OCI-LY3 (cell line): ENCODE measurements at regions not wholly inside any gene's neighbourhood (a gene's known extent, or its start where the extent isn't known, plus 50 kb on each side); places are given as distances from the start of the nearest gene placed in this dataset.

Source experiments
- H2AFZ ChIP-seq: fragments of 200-600, 300-600 bp; shearing (Covaris generic); 2 replicates; pipeline ENCODE4 v1.6.0; 2014; ENCODE audit warnings: antibody characterized with exemption, low read depth, low read length
- H3K27ac ChIP-seq: fragments of 200-600, 300-600 bp; sonication (generic); 2 replicates; pipeline ENCODE4 v1.5.1; 2014; ENCODE audit warnings: mild to moderate bottlenecking, low read length, moderate library complexity, mixed read lengths
- H3K27me3 ChIP-seq: fragments of 200-600, 300-600 bp; sonication (generic); 2 replicates; pipeline ENCODE4 v1.6.1; 2014; ENCODE audit warnings: low read depth, low read length, mixed read lengths
- H3K36me3 ChIP-seq: fragments of 200-600, 300-600 bp; sonication (generic); replicated peaks from 2 replicates; pipeline ENCODE3; 2014; ENCODE audit warnings: low read depth, low read length, mixed read lengths
- H3K4me1 ChIP-seq: fragments of 300-600, 200-600 bp; sonication (generic); 2 replicates; pipeline ENCODE4 v1.6.1; 2014; ENCODE audit warnings: low read length, mixed read lengths
- H3K4me2 ChIP-seq: fragments of 200-600, 300-600 bp; sonication (generic); 2 replicates; pipeline ENCODE4 v1.6.1; 2014; ENCODE audit warnings: low read length, mixed read lengths
- H3K4me3 ChIP-seq: fragments of 300-600, 200-600 bp; sonication (generic); 2 replicates; pipeline ENCODE4 v1.5.1; 2014; ENCODE audit warnings: antibody characterized with exemption, mild to moderate bottlenecking, low read length, moderate library complexity
- H3K79me2 ChIP-seq: fragments of 300-600, 200-600 bp; shearing (Covaris generic); 2 replicates; pipeline ENCODE4 v1.6.1; 2014; ENCODE audit warnings: mild to moderate bottlenecking, low read length, mixed read lengths
- H3K9ac ChIP-seq: fragments of 300-600, 200-600 bp; shearing (Covaris generic); 2 replicates; pipeline ENCODE4 v1.6.0; 2014; ENCODE audit warnings: mild to moderate bottlenecking, low read length, moderate library complexity
- H3K9me3 ChIP-seq: fragments of 200-600, 300-600 bp; shearing (Covaris generic); 2 replicates; pipeline ENCODE4 v1.6.1; 2014; ENCODE audit warnings: low read length, mixed read lengths; ENCODE audit not compliant: insufficient read depth
- H4K20me1 ChIP-seq: fragments of 200-600, 300-600 bp; sonication (generic); 2 replicates; pipeline ENCODE4 v1.6.1; 2016; ENCODE audit warnings: low read length, mixed read lengths; ENCODE audit not compliant: insufficient read depth
- EZH2phosphoT487 ChIP-seq: fragments of 200-600 bp; shearing (Covaris generic); IDR thresholded peaks from 2 replicates; pipeline ENCODE4 v1.6.1; 2018; ENCODE audit warnings: antibody characterized with exemption, mixed run types, low read depth
- TF ChIP-seq, protein P1 (sequence below): fragments of 200-600, 300-600 bp; sonication (generic); IDR thresholded peaks from 2 replicates; pipeline ENCODE4 v1.5.1; 2014; ENCODE audit warnings: antibody characterized with exemption, low read length, low read depth

DNA sequence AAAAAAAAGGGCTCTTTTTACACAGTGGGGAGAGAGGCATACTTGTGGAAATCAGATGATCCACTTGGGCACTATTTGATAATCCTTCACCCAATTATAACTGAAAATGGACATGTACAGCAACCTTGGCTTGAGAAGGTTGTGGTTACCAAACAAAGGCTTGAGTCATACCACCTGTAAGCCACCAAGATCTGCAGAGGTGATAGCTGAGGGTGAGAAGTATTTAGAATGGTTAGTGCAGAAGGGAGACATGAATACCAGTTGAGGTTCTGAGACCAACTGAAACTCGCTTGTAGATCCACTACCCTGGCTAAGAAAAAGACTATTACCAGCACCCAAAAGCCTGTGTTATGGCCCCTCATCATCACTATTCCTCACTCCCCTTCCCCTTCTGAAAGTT lies 614.0 kb downstream of the STIM2 start:
- no peak overlapping the region for H2AFZ ChIP-seq
- no peaks in the 10 kb centered on the region for H3K27me3 ChIP-seq
- H3K4me1 ChIP-seq: no peaks in the 10 kb centered on the region
- H3K9me3 ChIP-seq: no peaks in the 10 kb centered on the region
- H3K79me2 ChIP-seq: no peaks in the 10 kb centered on the region
- no peak for TF ChIP-seq EZH2phosphoT487
- TF ChIP-seq, protein P1, sequence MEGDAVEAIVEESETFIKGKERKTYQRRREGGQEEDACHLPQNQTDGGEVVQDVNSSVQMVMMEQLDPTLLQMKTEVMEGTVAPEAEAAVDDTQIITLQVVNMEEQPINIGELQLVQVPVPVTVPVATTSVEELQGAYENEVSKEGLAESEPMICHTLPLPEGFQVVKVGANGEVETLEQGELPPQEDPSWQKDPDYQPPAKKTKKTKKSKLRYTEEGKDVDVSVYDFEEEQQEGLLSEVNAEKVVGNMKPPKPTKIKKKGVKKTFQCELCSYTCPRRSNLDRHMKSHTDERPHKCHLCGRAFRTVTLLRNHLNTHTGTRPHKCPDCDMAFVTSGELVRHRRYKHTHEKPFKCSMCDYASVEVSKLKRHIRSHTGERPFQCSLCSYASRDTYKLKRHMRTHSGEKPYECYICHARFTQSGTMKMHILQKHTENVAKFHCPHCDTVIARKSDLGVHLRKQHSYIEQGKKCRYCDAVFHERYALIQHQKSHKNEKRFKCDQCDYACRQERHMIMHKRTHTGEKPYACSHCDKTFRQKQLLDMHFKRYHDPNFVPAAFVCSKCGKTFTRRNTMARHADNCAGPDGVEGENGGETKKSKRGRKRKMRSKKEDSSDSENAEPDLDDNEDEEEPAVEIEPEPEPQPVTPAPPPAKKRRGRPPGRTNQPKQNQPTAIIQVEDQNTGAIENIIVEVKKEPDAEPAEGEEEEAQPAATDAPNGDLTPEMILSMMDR: no peak
- H3K4me2 ChIP-seq: no peak overlapping the region
- H3K27ac ChIP-seq: no peak overlapping the region
- no peak overlapping the region for H3K4me3 ChIP-seq
- H3K9ac ChIP-seq: no peak overlapping the region
- no peaks in the 10 kb centered on the region for H3K36me3 ChIP-seq
- H4K20me1 ChIP-seq: no peaks in the 10 kb centered on the region

DNA sequence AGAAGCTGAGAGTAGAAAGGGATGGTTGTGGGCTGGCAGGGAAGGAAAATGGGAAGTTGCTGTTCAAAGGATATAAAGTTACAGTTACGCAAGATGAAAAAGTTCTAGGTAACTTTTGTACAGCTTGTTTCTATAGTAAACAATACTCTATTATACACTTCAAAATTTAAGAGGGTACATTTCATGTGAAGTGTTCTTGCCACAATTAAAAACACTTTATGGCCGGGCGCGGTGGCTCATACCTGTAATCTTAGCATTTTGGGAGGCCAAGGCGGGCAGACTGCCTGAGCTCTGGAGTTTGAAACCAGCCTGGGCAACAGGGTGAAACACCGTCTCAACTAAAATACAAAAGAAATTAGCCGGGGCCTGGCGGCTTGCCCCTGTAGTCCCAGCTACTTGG lies 623.6 kb downstream of the STIM2 start:
- Histone ChIP-seq H4K20me1 (no peaks in the 10 kb centered on the region), H3K9me3 (no peaks in the 10 kb centered on the region), H3K4me1 (no peaks in the 10 kb centered on the region)

DNA sequence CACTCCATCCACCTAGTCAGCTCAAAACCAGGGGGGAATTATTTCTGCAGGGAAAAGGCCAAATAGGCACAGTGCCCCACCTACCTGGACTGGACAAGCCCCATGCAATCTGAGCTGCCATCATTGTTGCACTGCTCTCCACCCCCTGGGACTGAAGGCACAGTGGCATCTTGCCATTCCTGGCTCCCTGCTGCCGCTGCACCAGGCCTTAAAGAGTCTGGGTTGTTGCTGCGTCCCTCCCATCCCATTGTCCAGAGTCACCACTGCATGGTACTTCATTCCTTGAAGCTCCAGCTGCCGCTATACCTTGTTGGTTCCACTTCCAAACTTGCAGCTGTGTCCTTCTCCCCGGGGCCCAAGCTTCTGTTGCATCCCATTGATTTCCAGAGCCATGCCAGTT lies 629.7 kb downstream of the STIM2 start:
- no peak overlapping the region for H3K27ac ChIP-seq
- no peak overlapping the region for H3K4me3 ChIP-seq
- no peaks in the 10 kb centered on the region for H3K9me3 ChIP-seq
- H3K36me3 ChIP-seq: no peaks in the 10 kb centered on the region
- no peaks in the 10 kb centered on the region for H3K4me1 ChIP-seq
- H3K27me3 ChIP-seq: no peaks in the 10 kb centered on the region
- H4K20me1 ChIP-seq: no peaks in the 10 kb centered on the region
- no peaks in the 10 kb centered on the region for H3K79me2 ChIP-seq
- TF ChIP-seq, protein P1: no peak
- TF ChIP-seq EZH2phosphoT487: no peak
- H3K9ac ChIP-seq: no peak overlapping the region
- no peak overlapping the region for H2AFZ ChIP-seq
- H3K4me2 ChIP-seq: no peak overlapping the region

More for the DNA sequence above, 623.6 kb downstream of the STIM2 start:
- no peak overlapping the region for H3K4me2 ChIP-seq
- TF ChIP-seq, protein P1: no peak
- TF ChIP-seq EZH2phosphoT487: no peak
- no peak overlapping the region for H2AFZ ChIP-seq
- H3K36me3 ChIP-seq: no peaks in the 10 kb centered on the region
- no peak overlapping the region for H3K4me3 ChIP-seq
- no peaks in the 10 kb centered on the region for H3K27me3 ChIP-seq
- no peaks in the 10 kb centered on the region for H3K79me2 ChIP-seq
- H3K9ac ChIP-seq: no peak overlapping the region
- H3K27ac ChIP-seq: no peak overlapping the region

DNA sequence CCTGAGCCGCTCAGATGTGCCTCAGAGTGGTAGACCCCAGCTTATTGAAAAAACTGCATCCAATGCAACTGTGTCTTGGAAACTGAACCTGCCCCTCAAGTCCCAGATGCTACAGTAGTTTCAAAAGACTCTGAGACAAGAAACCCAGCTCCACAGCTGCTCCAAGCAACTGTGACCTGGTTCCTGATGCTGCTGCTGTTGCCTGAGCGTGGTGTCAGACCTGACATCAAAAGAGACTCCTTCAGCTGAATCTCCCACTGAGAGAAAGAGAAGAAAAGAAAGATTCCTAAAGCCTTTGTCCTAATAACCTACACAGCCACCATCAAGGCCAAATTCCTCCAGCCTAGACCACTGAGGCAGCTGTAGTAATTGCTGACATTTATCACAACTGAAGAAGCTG lies 630.1 kb downstream of the STIM2 start:
- Histone ChIP-seq H2AFZ (no peak overlapping the region), H3K4me3 (no peak overlapping the region), H3K27me3 (no peaks in the 10 kb centered on the region), H3K36me3 (no peaks in the 10 kb centered on the region), H3K4me1 (no peaks in the 10 kb centered on the region), H3K27ac (no peak overlapping the region), H3K9ac (no peak overlapping the region), H4K20me1 (no peaks in the 10 kb centered on the region), H3K9me3 (no peaks in the 10 kb centered on the region), H3K79me2 (no peaks in the 10 kb centered on the region), H3K4me2 (no peak overlapping the region)
- TF ChIP-seq, protein P1: no peak
- no peak for TF ChIP-seq EZH2phosphoT487
